ENCODE measurements at regions not wholly inside any gene's neighbourhood (a gene's known extent, or its start where the extent isn't known, plus 50 kb on each side); places are given as distances from the start of the nearest gene placed in this dataset.

DNA sequence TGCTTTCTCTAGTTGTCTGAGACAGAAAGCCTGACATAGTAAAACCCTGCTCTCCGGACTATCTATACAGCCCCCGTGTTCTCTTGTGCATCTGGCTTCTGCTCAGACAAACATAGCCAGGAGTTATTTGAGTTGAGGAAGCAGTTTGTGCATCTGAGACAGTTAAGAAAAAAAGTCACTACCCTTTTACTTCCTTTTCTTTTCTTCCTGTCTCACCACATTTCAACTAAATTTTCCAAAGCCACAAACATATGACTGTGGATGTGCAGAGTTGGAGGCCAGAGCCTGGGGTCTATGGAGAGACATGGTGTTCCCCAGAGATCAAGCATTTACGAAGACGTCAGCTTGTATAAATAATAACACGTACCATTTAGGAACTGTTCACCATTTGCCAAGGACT lies 158.5 kb upstream of the FGGY start:
- ATAC-seq (no peak), DNase-seq (no peak)
- Mint-ChIP-seq H3K4me3 (no peak overlapping the region), H3K9me3 (ENCODE audit: insufficient read depth) (no peaks in the 10 kb centered on the region), H3K27me3 (ENCODE audit: low read depth) (no peaks in the 10 kb centered on the region), H3K4me1 (ENCODE audit: low read depth) (peaks cover 14% of the 10 kb centered on the region), H3K36me3 (ENCODE audit: low read depth) (no peaks in the 10 kb centered on the region), H3K27ac (no peak overlapping the region)
- ChIA-PET CTCF (no interaction called here), POLR2A (no interaction called here)

DNA sequence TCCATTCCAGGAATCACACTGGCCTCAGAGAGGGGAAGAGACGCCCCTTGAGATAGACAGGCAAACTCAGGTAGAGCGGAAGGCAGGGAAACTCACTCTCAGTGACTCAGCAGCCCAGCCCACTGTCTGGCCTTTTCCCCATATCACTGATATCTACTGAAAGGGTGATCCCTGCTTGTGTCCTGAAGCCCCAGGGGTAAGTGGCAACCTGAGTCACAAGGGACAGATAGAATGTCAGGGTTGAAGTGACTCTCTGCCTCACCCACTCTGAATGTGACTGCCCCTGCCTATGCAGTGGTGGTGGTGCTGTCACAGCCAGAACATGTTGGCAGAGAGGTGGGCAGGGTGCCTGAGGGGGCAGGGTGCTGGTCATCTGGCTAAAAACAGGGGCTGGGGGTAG lies 157.5 kb upstream of the FGGY start:
- ChIA-PET POLR2A (interaction anchor here (0.7 kb wide), 1 partner anchor 293 kb away, joined by 3 read pairs; no protein-coding TSS in a partner anchor), CTCF (no interaction called here)
- Mint-ChIP-seq H3K27ac (no peak overlapping the region), H3K9me3 (ENCODE audit: insufficient read depth) (no peaks in the 10 kb centered on the region), H3K4me1 (ENCODE audit: low read depth) (peaks cover 14% of the 10 kb centered on the region), H3K4me3 (no peak overlapping the region), H3K36me3 (ENCODE audit: low read depth) (no peaks in the 10 kb centered on the region), H3K27me3 (ENCODE audit: low read depth) (no peaks in the 10 kb centered on the region)
- no peak for ATAC-seq
- no peak for DNase-seq

GRCh38 chr1:59141267-59141863 lies 155.5 kb upstream of the FGGY start:
- H3K4me3 Mint-ChIP-seq = no peak overlapping the region
- POLR2A ChIA-PET = no interaction called here
- H3K27ac Mint-ChIP-seq = no peak overlapping the region

GRCh38 chr1:59142311-59143132 lies 154.4 kb upstream of the FGGY start:
- ChIA-PET CTCF (interaction anchor here (1.1 to 1.5 kb wide), 3 partner anchors 18 to 361 kb away, joined by 3 to 4 read pairs (median 3); partner anchors contain the start of gene JUN), POLR2A (interaction anchor here (0.6 to 0.8 kb wide), 2 partner anchors 220 to 359 kb away, joined by 3 read pairs; partner anchors contain the start of gene JUN)
- H3K36me3 Mint-ChIP-seq (ENCODE audit: low read depth) = no peaks in the 10 kb centered on the region
- H3K4me1 Mint-ChIP-seq (ENCODE audit: low read depth) = peaks cover 25% of the 10 kb centered on the region
- no peaks in the 10 kb centered on the region for H3K9me3 Mint-ChIP-seq (ENCODE audit: insufficient read depth)
- DNase-seq (no peak), ATAC-seq (no peak)
- no peak overlapping the region for H3K27ac Mint-ChIP-seq
- H3K4me3 Mint-ChIP-seq = no peak overlapping the region
- no peaks in the 10 kb centered on the region for H3K27me3 Mint-ChIP-seq (ENCODE audit: low read depth)

More at GRCh38 chr1:59141267-59141863, 155.5 kb upstream of the FGGY start:
- no peaks in the 10 kb centered on the region for H3K9me3 Mint-ChIP-seq (ENCODE audit: insufficient read depth)
- H3K36me3 Mint-ChIP-seq (ENCODE audit: low read depth) = no peaks in the 10 kb centered on the region
- CTCF ChIA-PET = no interaction called here
- H3K27me3 Mint-ChIP-seq (ENCODE audit: low read depth) = no peaks in the 10 kb centered on the region
- DNase-seq (no peak), ATAC-seq (no peak)
- H3K4me1 Mint-ChIP-seq (ENCODE audit: low read depth) = peaks cover 18% of the 10 kb centered on the region

DNA sequence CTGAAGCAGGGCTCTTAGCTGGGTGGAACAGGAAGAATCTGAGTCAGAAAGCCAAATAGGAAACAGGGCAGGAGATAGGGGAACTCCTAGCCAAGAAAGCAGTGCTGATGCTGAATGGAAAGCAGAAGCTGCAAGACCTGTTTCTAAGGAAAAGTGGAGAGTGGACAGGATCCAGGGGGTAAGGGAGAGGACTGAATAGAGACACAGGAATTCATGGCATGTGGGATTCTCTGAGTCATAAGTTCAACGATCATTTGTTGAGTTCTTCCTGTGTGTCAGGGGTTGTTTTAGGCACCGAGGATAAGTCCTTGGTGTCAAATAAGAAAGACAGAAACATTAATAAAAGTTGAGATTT lies 153.8 kb upstream of the FGGY start:
- CTCF ChIA-PET = interaction anchor here (1.1 to 1.5 kb wide), 3 partner anchors 18 to 361 kb away, joined by 3 to 4 read pairs (median 3); partner anchors contain the start of gene JUN
- DNase-seq (no peak), ATAC-seq (no peak)
- Mint-ChIP-seq H3K36me3 (ENCODE audit: low read depth) (no peaks in the 10 kb centered on the region), H3K9me3 (ENCODE audit: insufficient read depth) (no peaks in the 10 kb centered on the region), H3K27me3 (ENCODE audit: low read depth) (no peaks in the 10 kb centered on the region), H3K27ac (no peak overlapping the region), H3K4me1 (ENCODE audit: low read depth) (peaks cover 23% of the 10 kb centered on the region), H3K4me3 (no peak overlapping the region)
- POLR2A ChIA-PET = interaction anchor here (1.0 kb wide), 1 partner anchor 362 kb away, joined by 3 read pairs; no protein-coding TSS in a partner anchor

DNA sequence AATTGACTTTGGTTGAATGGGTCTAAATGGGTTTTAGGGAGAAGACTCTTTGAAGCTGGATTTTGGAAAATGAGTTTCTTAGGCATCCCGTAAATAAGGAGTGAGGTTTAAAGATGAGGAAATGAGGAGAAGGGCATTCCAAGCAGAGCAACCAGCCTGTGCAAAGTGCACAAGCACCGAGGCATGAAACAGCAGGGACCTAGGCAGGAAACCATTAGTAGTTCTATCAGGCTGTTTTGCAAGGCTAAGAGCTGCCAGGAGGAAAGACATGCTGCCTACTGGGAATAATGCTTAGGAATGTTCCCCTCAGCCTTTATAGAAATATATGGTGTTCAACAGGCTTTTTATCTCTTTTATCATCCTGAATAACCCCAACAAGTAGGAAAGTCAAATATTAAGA lies 153.1 kb upstream of the FGGY start:
- H3K27me3 Mint-ChIP-seq (ENCODE audit: low read depth) = no peaks in the 10 kb centered on the region
- ChIA-PET POLR2A (interaction anchor here (1.0 kb wide), 2 partner anchors 360 to 363 kb away, joined by 3 read pairs; partner anchors contain the start of gene JUN), CTCF (interaction anchor here (1.0 to 1.5 kb wide), 2 partner anchors 10 to 18 kb away, joined by 3 to 4 read pairs; no protein-coding TSS in a partner anchor)
- H3K9me3 Mint-ChIP-seq (ENCODE audit: insufficient read depth) = no peaks in the 10 kb centered on the region
- DNase-seq (no peak), ATAC-seq (no peak)
- no peak overlapping the region for H3K4me3 Mint-ChIP-seq
- H3K4me1 Mint-ChIP-seq (ENCODE audit: low read depth) = peaks cover 19% of the 10 kb centered on the region
- H3K27ac Mint-ChIP-seq = no peak overlapping the region
- no peaks in the 10 kb centered on the region for H3K36me3 Mint-ChIP-seq (ENCODE audit: low read depth)

- ChIA-PET POLR2A (interaction anchor here (0.8 to 1.0 kb wide), 2 partner anchors 361 to 426 kb away, joined by 3 read pairs; partner anchors contain the start of gene JUN), CTCF (interaction anchor here (0.7 to 1.5 kb wide), 4 partner anchors 11 to 554 kb away, joined by 3 to 4 read pairs (median 3); no protein-coding TSS in a partner anchor)
- Mint-ChIP-seq H3K27me3 (ENCODE audit: low read depth) (no peaks in the 10 kb centered on the region), H3K4me1 (ENCODE audit: low read depth) (peaks cover 21% of the 10 kb centered on the region), H3K36me3 (ENCODE audit: low read depth) (no peaks in the 10 kb centered on the region), H3K9me3 (ENCODE audit: insufficient read depth) (no peaks in the 10 kb centered on the region), H3K4me3 (no peak overlapping the region), H3K27ac (no peak overlapping the region)
- DNase-seq (no peak), ATAC-seq (no peak)
Measured at GRCh38 chr1:59144959-59145358, 151.9 kb upstream of the FGGY start.

DNA sequence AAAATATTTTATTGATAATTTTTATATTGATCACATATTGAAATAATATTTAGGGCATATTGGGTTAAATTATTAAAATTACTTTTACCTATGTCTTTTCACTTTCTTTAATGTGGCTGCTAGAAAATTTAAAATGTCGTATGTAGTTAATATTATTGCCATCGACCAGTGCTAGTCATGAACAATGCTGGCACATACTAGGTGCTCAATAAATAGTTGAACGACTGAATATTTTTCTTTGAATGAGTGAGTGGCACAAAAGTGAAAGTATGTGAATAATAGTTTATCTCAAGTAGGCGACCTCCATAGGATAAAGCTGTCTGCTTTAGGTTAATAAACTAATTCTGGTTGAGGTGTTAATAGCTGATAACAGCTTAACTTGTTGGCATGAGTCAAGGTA lies 150.8 kb upstream of the FGGY start:
- Mint-ChIP-seq H3K4me3 (peak overlapping the region; percentile 80), H3K36me3 (ENCODE audit: low read depth) (no peaks in the 10 kb centered on the region), H3K9me3 (ENCODE audit: insufficient read depth) (no peaks in the 10 kb centered on the region), H3K27me3 (ENCODE audit: low read depth) (no peaks in the 10 kb centered on the region), H3K4me1 (ENCODE audit: low read depth) (peaks cover 31% of the 10 kb centered on the region), H3K27ac (peak overlapping the region; percentile 85)
- ATAC-seq (no peak), DNase-seq (no peak)
- ChIA-PET CTCF (no interaction called here), POLR2A (no interaction called here)

- Mint-ChIP-seq H3K27me3 (ENCODE audit: low read depth) (no peaks in the 10 kb centered on the region), H3K36me3 (ENCODE audit: low read depth) (no peaks in the 10 kb centered on the region), H3K9me3 (ENCODE audit: insufficient read depth) (no peaks in the 10 kb centered on the region), H3K4me3 (peak overlapping the region; percentile 80), H3K27ac (peak overlapping the region; percentile 85), H3K4me1 (ENCODE audit: low read depth) (peaks cover 35% of the 10 kb centered on the region)
- ChIA-PET CTCF (no interaction called here), POLR2A (no interaction called here)
- ATAC-seq = peak; percentile 88
- peak; percentile 57 for DNase-seq
Measured at GRCh38 chr1:59146651-59147358, 150.1 kb upstream of the FGGY start.

GRCh38 chr1:59149435-59149834 lies 147.5 kb upstream of the FGGY start:
- no peak overlapping the region for H3K27ac Mint-ChIP-seq
- ChIA-PET CTCF (interaction anchor here (1.9 kb wide), 1 partner anchor 550 kb away, joined by 7 read pairs; no protein-coding TSS in a partner anchor), POLR2A (interaction anchor here (1.1 kb wide), 1 partner anchor 366 kb away, joined by 3 read pairs; the partner anchor contains the start of gene JUN)
- no peak overlapping the region for H3K4me3 Mint-ChIP-seq
- H3K27me3 Mint-ChIP-seq (ENCODE audit: low read depth) = no peaks in the 10 kb centered on the region
- no peaks in the 10 kb centered on the region for H3K36me3 Mint-ChIP-seq (ENCODE audit: low read depth)
- ATAC-seq = no peak
- no peak for DNase-seq
- peaks cover 26% of the 10 kb centered on the region for H3K4me1 Mint-ChIP-seq (ENCODE audit: low read depth)
- H3K9me3 Mint-ChIP-seq (ENCODE audit: insufficient read depth) = no peaks in the 10 kb centered on the region

DNA sequence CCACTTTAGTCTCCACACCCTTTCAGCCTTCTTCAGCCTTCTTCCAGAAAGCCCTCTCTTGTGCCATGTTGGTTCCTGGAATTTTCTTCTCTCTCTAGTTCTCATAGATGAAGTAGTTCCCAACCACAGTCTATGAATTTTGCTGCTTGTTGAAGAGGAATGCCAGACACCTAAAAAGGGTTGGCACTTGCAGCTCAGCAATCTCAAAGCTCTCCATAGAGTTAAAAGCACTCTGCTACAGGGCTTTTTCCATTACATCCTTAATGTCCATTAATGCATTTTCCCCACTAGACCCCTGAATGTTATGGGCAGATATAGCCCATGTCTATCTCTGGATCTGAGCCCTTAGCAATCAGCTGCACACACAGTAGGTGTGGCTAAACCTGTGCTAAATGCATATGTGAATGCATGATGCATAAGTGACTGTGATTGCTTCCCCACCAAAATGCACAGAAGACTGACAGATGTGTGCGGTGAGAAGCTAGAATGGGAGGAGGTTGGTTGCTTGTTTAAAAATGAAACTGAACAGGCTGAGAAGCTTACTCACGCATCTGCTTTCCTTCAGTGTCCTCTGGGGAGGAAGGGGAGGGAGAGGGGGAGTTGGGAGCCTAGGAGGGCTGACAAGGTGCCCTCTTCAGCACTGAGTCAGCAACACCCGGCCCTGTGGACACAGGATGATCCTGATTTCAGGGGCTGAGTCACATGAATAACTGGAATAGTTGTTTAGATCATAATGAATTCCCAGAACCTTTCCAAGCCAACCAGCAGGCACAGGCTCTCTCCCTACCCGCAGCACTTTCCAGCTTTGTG lies 146.1 kb upstream of the FGGY start:
- Mint-ChIP-seq H3K36me3 (ENCODE audit: low read depth) (no peaks in the 10 kb centered on the region), H3K4me1 (ENCODE audit: low read depth) (peaks cover 26% of the 10 kb centered on the region), H3K4me3 (no peak overlapping the region), H3K27me3 (ENCODE audit: low read depth) (no peaks in the 10 kb centered on the region), H3K27ac (no peak overlapping the region), H3K9me3 (ENCODE audit: insufficient read depth) (no peaks in the 10 kb centered on the region)
- DNase-seq = peak; percentile 47
- ChIA-PET POLR2A (interaction anchor here (0.9 kb wide), 1 partner anchor 369 kb away, joined by 3 read pairs; no protein-coding TSS in a partner anchor), CTCF (interaction anchor here (0.9 kb wide), 1 partner anchor 369 kb away, joined by 4 read pairs; no protein-coding TSS in a partner anchor)
- ATAC-seq = peak; percentile 60

All from activated CD8-positive, alpha-beta T cell treated with anti-CD3 and anti-CD28 coated beads, Interleukin-2, amount 10 ng/mL, durations not matched to agents 7 days and 5 days (primary cell).